HG03565 (cell line): ENCODE measurements at regions not wholly inside any gene's neighbourhood (a gene's known extent, or its start where the extent isn't known, plus 50 kb on each side); places are given as distances from the start of the nearest gene placed in this dataset.

Experiments
- ATAC-seq: cut with Tn5 transposase; IDR thresholded peaks from one replicate; pipeline ENCODE4 v1.9.1; 2021; ENCODE audit warnings: mild to moderate bottlenecking, moderate library complexity; ENCODE audit not compliant: unreplicated experiment

DNA sequence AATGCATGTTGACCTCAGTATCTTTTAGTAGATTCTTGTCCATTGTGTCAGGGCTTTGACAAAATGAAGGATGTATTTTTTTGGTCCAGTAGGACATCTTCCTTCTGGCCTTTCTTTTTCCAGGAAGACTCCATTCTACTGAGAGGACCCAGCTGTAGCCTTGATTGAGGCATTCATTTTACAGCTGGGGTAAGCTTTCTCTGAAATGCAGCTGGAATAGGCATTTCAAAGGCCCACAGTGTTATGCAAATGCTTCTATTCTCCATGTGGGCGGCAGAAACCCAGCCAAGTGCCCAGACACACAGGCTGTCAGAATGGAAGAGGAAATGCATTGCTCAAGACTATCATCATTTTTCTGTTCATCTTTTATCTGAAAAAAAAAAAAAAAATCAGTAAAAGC lies 629.0 kb upstream of the CDH8 start:
- ATAC-seq, result no peak

GRCh38 chr16:62664566-62664965 lies 628.3 kb upstream of the CDH8 start:
- no peak for ATAC-seq

- no peak for ATAC-seq
These were observed 625.2 kb upstream of the CDH8 start for GRCh38 chr16:62661435-62661834.

DNA sequence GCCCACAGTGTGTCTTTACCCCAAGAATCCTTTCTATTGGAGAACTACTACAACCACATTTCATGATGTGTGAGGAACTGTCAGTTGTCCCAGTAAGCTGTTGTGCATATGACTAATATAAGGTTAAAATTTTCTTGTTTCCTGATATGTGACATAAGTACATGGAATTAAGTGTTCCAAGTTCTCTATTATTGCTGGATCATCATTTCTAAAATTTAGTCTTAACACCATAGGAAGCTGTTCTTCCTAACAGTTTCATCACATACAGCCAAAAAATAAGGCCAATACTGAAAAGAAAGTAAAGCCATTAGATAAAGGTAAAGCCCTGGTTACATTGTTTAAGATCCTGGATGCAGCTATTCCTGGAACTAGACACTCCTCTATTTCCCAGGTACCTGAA lies 620.9 kb upstream of the CDH8 start:
- no peak for ATAC-seq

GRCh38 chr16:62652441-62653120 lies 616.3 kb upstream of the CDH8 start:
- ATAC-seq, result no peak

- ATAC-seq, result no peak
These were observed 612.0 kb upstream of the CDH8 start for GRCh38 chr16:62648256-62648655.

GRCh38 chr16:62644030-62644812 lies 608.0 kb upstream of the CDH8 start:
- ATAC-seq, result no peak

DNA sequence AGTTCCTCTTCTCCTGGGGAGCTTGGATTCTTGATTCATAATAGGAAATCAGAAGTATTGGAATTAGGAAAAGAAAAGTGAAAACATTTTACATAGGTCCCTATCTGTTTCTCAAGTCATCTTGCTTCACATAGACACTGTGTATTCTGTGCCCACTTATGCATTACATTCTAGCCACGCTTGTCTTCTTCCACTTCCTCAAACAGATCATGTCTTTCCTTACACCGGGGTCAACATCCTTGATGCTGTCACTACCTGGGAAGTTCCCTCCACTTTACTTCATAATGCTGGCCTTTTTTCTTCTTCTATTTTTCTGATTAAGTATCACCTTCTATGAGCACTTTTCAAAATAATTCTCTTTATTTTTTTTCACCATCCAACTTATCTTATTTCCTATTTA lies 606.4 kb upstream of the CDH8 start:
- ATAC-seq, result no peak

DNA sequence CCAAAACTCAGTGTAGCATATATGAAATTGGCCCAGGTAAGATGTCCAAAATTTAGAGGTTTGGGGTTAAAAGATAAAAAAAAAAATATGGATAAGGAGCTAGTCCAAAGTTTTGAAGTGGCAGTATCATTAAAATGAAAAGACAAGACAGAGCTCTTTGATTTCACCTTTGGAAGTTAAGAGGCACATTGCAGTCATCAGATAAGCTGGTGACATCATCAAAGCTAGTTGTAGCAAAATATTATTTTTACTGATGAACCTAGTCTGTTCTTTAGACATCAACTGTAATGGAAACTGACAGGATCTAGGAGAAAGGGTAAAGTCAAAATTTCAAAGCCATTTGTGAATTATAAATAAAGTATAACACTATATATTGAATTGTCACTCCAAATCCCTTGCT lies 603.7 kb upstream of the CDH8 start:
- ATAC-seq, result no peak

DNA sequence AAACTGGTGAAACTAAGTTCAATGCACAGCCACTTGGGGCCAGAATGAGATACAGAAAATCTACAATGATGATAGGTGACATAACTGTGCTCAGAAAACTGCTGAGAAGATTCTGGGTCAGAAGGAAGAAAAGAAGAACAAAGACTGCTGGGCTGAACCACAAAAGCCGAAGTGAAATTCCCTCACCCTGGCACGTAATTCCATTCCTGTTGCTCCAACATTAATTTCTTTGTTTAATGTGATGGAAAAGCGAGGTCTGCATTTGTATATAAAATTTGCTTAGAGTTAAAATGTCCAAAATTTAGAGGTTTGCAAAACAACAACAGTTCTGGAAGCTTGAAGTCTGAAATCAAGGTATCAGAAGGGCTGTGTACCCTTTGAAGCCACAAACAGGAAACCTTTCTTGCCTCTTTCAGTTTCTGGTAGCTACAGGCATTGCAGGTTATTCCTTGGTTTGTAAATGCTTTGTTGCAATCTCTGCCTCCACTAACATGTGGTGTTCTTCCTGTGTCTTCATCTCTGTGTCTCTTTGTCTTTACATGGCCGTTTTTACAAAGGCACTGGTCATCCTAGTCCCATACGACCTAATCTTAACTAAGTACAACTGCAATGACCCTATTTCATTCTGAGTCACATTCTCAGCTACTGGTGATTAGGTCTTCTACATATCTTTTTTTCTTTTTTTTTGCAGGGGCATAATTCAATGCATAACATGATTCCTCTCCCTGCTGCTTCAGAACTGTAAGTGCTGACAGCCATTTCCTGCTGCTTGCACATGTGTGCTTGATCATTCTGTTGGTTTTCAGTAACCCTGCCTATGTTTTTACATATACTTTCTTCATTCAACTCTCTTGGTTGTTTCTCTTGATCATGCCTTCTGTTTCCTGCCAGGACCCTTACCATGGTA lies 603.0 kb upstream of the CDH8 start:
- ATAC-seq, result peak; percentile 76

DNA sequence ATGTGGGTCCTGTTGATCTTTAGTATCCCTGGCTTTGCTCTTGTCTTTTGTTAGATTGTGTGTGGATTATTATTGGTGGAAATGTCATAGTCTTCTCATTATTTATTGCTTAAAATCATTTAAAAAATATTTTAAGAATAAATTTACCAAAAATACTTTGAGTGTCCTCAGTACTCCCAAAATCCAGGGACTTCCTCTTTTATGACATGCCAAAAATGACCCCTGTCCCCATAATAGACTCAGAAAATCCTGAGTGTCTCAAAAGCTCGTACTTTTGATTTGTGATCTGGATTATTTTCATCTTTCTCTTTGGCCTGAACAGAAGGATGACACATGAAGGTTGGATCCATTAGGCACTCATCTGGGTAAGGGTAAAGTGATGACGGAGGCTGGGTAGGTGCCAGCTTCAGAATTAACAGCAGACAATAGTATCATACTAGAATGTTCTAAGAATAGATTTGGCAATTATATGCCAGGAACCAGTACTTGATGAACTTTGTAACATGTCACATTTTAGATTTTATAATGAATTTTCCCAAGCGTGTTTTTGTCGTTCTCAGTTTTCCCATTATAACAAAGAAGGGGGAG lies 602.2 kb upstream of the CDH8 start:
- ATAC-seq, result peak; percentile 2

DNA sequence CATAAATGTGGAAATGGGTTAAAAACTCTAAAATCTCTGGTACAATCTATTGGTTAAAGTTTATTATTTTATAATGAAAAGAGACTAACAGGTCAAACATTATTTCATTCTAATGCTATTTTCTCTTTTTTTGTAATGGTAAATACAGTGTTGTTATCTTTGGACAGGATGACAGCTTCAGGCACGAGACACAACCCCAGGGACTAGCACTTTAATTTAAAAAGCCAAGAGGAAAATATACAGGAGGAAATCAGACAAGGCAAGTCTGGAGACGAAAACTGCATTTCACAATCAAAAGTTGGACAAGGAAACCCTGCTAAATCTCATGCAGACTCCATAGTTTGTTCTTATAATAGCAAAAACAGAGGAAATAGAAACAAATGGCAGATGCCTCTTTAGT lies 589.1 kb upstream of the CDH8 start:
- ATAC-seq, result no peak

GRCh38 chr16:62620275-62620674 lies 584.0 kb upstream of the CDH8 start:
- ATAC-seq, result no peak

GRCh38 chr16:62615526-62615925 lies 579.3 kb upstream of the CDH8 start:
- no peak for ATAC-seq

DNA sequence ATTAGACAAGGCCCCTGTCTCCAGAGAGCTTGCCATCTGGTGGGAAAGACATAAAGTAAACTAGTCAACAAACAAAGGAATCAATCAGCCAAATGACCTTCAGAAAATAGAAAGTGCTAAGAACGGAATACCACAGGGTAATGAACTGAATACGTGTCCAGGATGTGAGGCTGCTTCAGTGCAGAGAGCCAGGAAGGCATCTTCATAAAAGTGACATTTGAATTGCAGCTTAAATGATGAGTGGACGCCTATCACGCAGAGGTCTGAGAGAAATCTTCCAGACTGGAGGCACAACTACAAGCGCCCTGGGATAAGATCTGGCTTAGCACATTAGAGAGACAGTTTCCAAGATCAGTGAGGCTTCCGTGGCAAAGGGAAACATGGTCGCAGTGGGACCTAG lies 574.1 kb upstream of the CDH8 start:
- no peak for ATAC-seq

GRCh38 chr16:62602790-62603189 lies 566.6 kb upstream of the CDH8 start:
- no peak for ATAC-seq

GRCh38 chr16:62597875-62598274 lies 561.6 kb upstream of the CDH8 start:
- no peak for ATAC-seq

DNA sequence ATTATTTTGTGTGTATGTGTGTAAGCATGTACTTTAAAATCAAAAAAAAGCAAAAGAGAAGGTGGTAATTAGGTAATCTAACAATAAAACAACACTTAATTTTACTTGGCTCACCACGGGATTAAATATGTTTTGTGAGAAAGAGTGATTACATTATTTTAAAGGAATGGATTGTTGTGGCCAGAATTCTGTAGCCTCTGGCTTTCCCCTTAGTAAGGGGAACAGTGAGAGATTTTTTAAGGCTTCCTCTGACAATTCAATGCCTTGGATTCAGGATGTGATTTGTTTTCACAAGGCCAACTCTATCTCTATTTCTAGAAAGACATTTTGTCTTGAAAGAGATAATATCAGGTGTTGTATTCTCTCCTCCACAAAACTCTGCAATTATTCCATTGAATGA lies 560.3 kb upstream of the CDH8 start:
- no peak for ATAC-seq

DNA sequence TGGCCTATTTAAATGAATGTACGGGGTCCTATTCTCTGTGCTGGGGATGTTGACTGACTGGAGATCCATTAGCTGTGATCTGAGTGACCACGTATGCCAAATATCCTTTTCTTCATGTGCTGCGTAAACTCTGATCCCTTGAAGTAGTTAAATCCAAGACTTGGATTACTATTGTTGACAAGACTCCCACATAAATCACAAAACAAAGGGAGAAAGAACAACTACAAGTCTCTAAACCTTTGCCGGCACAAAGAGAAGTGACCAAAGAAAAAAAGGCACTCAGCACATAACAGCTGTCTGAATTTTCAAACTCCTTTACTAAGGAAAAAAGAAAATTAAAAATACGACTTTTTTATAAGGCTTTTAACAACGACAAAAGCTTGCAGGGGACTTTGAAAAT lies 559.9 kb upstream of the CDH8 start:
- ATAC-seq, result no peak

DNA sequence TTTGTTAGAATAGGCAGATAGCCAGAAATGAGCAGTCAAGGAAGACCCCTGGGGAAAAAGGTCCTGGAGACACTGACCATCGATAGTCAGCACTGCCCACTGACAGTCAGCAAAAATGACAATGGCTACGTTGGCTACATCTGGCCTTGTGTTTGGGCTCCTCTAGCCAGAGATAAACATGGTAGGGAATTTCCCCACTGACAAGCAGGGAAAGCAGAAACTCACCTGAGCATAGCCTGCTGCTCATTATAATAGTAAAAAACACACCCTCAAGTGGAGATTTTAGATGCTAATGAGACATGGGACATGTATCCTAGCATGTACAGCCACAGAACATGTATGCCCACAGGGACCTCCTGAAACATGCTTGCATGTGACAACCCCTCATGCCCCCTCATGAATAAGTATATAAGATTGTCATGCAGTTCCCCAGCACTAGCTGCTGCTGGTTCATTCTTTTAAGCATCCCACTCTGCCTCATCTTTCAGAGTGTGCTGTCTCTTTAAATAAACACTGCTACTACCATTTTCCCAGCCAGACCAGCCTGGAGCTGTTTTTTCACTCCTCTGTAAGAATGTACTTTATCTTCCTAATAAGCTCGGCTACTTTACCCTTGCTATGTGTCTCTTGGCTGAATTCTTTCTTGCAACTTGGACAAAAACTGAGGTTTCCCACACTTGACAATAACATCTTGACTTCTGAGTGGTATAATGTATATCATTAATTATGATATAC lies 550.1 kb upstream of the CDH8 start:
- no peak for ATAC-seq
